ENCODE measurements at regions not wholly inside any gene's neighbourhood (a gene's known extent, or its start where the extent isn't known, plus 50 kb on each side); places are given as distances from the start of the nearest gene placed in this dataset.

DNA sequence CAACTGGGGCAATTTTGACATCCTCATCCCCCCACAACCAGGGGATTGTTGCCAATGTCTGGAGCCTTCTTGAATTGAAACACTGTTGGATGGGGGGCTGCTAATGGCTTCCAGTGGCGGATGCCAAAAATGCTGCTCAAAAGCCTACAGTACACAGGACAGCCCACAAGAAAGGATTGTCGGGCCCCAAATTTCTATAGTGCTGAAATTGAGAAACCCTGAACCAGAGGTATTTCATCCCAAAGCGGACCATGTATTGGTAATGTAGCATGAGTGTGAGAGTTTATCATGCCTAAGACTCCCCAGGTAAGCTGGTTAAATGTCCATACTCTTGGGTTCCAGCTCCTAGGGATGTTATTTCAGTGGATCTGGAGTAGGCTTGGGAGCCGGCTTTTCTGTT is 544.0 kb downstream of the BCL11B start:
- Histone ChIP-seq H3K27me3 (replicated peaks in 1 of 2; ENCODE audit: control insufficient read depth in 2 of 2, extremely low read depth in 1 of 2, insufficient read depth in 2 of 2, low read length in 1 of 2) (peaks cover 0 to 12% of the 10 kb centered on the region in 2 experiments), H3K4me1 (ENCODE audit: control insufficient read depth in 1 of 2, extremely low read depth in 1 of 2, insufficient read depth in 2 of 2, low read length in 2 of 2) (no peaks in the 10 kb centered on the region), H3K27ac (ENCODE audit: low read length) (no peak overlapping the region), H3K36me3 (ENCODE audit: control insufficient read depth in 2 of 2, extremely low read depth in 1 of 2, insufficient read depth in 1 of 2, low read length in 1 of 2) (no peaks in the 10 kb centered on the region), H3K9me3 (no peaks in the 10 kb centered on the region), H3K4me3 (ENCODE audit: control insufficient read depth in 1 of 2, extremely low read depth in 1 of 2, low read length in 1 of 2) (no peak overlapping the region)
- POLR2A ChIA-PET, result interaction anchor here in 1 of 2 donors (0.6 kb wide), 1 partner anchor 61 kb away, joined by 7 read pairs; no protein-coding TSS in a partner anchor
- CTCF ChIA-PET, result no interaction called here
- H3K4me3 Mint-ChIP-seq, result no peak overlapping the region
- no peaks in the 10 kb centered on the region for H3K4me1 Mint-ChIP-seq
- no peaks in the 10 kb centered on the region for H3K36me3 Mint-ChIP-seq
- no peak overlapping the region for H3K27ac Mint-ChIP-seq
- no peak for ATAC-seq (replicated peaks in 1 of 4)
- 67% methylated on average over 1 of the region's 4 CpGs for WGBS (ENCODE audit: insufficient coverage)
- peaks cover 4 to 7% of the 10 kb centered on the region in 2 donors for H3K27me3 Mint-ChIP-seq
- no peaks in the 10 kb centered on the region for H3K9me3 Mint-ChIP-seq
- no peak for DNase-seq

DNA sequence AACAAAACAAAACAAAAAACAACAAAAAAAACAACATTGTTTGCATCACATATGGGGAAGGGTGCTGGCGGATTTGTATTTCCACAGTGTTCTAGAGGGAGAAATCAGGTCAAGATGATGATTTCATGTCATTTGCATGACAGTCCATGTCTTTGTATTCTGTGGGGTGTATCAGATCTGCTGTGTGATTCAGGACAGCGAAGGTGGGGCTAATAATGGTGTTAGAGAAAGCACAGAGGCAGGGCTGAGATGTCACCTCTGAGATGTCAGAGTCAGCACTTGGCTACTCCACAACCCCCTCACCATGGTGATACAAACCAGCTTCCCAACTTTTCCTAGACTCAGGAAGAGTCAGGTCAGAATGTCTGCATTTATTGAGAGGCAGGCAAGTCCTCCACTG is 543.2 kb downstream of the BCL11B start:
- CTCF ChIA-PET, result no interaction called here
- POLR2A ChIA-PET, result no interaction called here
- DNase-seq, result no peak

DNA sequence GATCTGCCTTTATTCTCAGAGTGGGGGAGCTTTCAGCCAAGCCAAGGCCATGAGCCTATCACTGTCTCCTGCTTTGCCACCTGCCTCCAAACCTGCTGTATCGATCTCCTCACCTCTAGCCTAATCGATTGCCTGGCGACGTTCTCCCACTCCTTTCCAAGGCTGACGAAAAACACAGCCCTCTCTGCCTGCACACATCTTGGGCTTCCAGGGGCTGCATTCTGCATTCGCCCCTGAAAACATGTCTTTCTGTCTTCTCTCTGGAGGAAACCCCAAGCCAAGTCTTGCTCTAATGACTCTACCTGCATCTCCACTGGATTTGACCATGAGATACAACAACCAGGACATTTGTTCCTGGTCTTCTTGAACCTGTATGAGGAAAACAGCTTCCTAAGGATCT is 540.7 kb downstream of the BCL11B start:
- no peaks in the 10 kb centered on the region for H3K36me3 ChIP-seq (ENCODE audit: control insufficient read depth in 2 of 2, extremely low read depth in 1 of 2, insufficient read depth in 1 of 2, low read length in 1 of 2)
- H3K4me1 ChIP-seq (ENCODE audit: control insufficient read depth in 1 of 2, extremely low read depth in 1 of 2, insufficient read depth in 2 of 2, low read length in 2 of 2), result no peaks in the 10 kb centered on the region
- Mint-ChIP-seq H3K36me3 (no peaks in the 10 kb centered on the region), H3K9me3 (peaks cover 0 to 4% (median 0%) of the 10 kb centered on the region in 3 donors), H3K4me1 (no peaks in the 10 kb centered on the region), H3K27ac (no peak overlapping the region), H3K27me3 (peaks cover 3 to 4% of the 10 kb centered on the region in 2 donors), H3K4me3 (no peak overlapping the region)
- ChIA-PET CTCF (no interaction called here), POLR2A (no interaction called here)
- peaks cover 0 to 6% of the 10 kb centered on the region in 2 experiments for H3K27me3 ChIP-seq (replicated peaks in 1 of 2; ENCODE audit: control insufficient read depth in 2 of 2, extremely low read depth in 1 of 2, insufficient read depth in 2 of 2, low read length in 1 of 2)
- H3K4me3 ChIP-seq (ENCODE audit: control insufficient read depth in 1 of 2, extremely low read depth in 1 of 2, low read length in 1 of 2), result no peak overlapping the region
- H3K9me3 ChIP-seq, result no peaks in the 10 kb centered on the region
- DNase-seq (no peak), ATAC-seq (replicated peaks in 1 of 4) (no peak)
- H3K27ac ChIP-seq (ENCODE audit: low read length), result no peak overlapping the region
- 95% methylated on average over 6 of the region's 6 CpGs for WGBS (ENCODE audit: insufficient coverage)

More for the DNA sequence above, 543.2 kb downstream of the BCL11B start:
- no peak overlapping the region for H3K27ac ChIP-seq (ENCODE audit: low read length)
- H3K27me3 Mint-ChIP-seq, result peaks cover 4 to 7% of the 10 kb centered on the region in 2 donors
- peaks cover 0 to 12% of the 10 kb centered on the region in 2 experiments for H3K27me3 ChIP-seq (replicated peaks in 1 of 2; ENCODE audit: control insufficient read depth in 2 of 2, extremely low read depth in 1 of 2, insufficient read depth in 2 of 2, low read length in 1 of 2)
- no peak overlapping the region for H3K4me3 Mint-ChIP-seq
- H3K4me3 ChIP-seq (ENCODE audit: control insufficient read depth in 1 of 2, extremely low read depth in 1 of 2, low read length in 1 of 2), result no peak overlapping the region
- H3K27ac Mint-ChIP-seq, result no peak overlapping the region
- no peaks in the 10 kb centered on the region for H3K9me3 ChIP-seq
- no peaks in the 10 kb centered on the region for H3K36me3 ChIP-seq (ENCODE audit: control insufficient read depth in 2 of 2, extremely low read depth in 1 of 2, insufficient read depth in 1 of 2, low read length in 1 of 2)
- ATAC-seq (replicated peaks in 1 of 4), result no peak
- no peaks in the 10 kb centered on the region for H3K4me1 Mint-ChIP-seq
- no peaks in the 10 kb centered on the region for H3K4me1 ChIP-seq (ENCODE audit: control insufficient read depth in 1 of 2, extremely low read depth in 1 of 2, insufficient read depth in 2 of 2, low read length in 2 of 2)
- no peaks in the 10 kb centered on the region for H3K36me3 Mint-ChIP-seq
- H3K9me3 Mint-ChIP-seq, result no peaks in the 10 kb centered on the region
- WGBS (ENCODE audit: insufficient coverage), result 100% methylated on average over 1 of the region's 2 CpGs

DNA sequence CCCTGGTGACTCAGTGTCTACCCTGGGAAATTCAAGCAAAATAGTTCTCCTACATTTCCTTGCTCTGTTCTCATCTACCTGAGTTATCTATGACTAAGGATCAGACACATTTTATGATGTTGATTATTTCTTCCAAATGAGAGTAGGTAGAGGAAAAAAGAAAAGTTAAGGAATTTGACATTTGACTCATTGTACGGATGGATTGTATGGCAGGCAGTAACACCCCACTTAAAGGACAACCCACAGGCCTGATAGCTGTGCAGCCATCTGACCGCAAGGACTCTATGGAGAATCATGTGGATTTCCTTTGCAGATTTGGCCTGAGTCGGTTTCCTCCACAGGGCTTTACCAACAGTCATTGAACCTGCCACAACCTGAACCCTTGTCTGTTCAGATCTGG is 540.3 kb downstream of the BCL11B start:
- ChIA-PET CTCF (no interaction called here), POLR2A (no interaction called here)
- peaks cover 0 to 5% of the 10 kb centered on the region in 2 experiments for H3K27me3 ChIP-seq (replicated peaks in 1 of 2; ENCODE audit: control insufficient read depth in 2 of 2, extremely low read depth in 1 of 2, insufficient read depth in 2 of 2, low read length in 1 of 2)
- H3K36me3 ChIP-seq (ENCODE audit: control insufficient read depth in 2 of 2, extremely low read depth in 1 of 2, insufficient read depth in 1 of 2, low read length in 1 of 2), result no peaks in the 10 kb centered on the region
- no peaks in the 10 kb centered on the region for H3K4me1 Mint-ChIP-seq
- H3K27ac Mint-ChIP-seq, result no peak overlapping the region
- no peak overlapping the region for H3K4me3 Mint-ChIP-seq
- no CpG with 5 or more reads among the region's 3 CpGs for WGBS (ENCODE audit: insufficient coverage)
- no peak overlapping the region for H3K27ac ChIP-seq (ENCODE audit: low read length)
- DNase-seq, result no peak
- no peak overlapping the region for H3K4me3 ChIP-seq (ENCODE audit: control insufficient read depth in 1 of 2, extremely low read depth in 1 of 2, low read length in 1 of 2)
- peaks cover 3 to 4% of the 10 kb centered on the region in 2 donors for H3K27me3 Mint-ChIP-seq
- peaks cover 0 to 4% (median 0%) of the 10 kb centered on the region in 3 donors for H3K9me3 Mint-ChIP-seq
- ATAC-seq (replicated peaks in 1 of 4), result no peak
- no peaks in the 10 kb centered on the region for H3K36me3 Mint-ChIP-seq
- no peaks in the 10 kb centered on the region for H3K4me1 ChIP-seq (ENCODE audit: control insufficient read depth in 1 of 2, extremely low read depth in 1 of 2, insufficient read depth in 2 of 2, low read length in 2 of 2)
- no peaks in the 10 kb centered on the region for H3K9me3 ChIP-seq

DNA sequence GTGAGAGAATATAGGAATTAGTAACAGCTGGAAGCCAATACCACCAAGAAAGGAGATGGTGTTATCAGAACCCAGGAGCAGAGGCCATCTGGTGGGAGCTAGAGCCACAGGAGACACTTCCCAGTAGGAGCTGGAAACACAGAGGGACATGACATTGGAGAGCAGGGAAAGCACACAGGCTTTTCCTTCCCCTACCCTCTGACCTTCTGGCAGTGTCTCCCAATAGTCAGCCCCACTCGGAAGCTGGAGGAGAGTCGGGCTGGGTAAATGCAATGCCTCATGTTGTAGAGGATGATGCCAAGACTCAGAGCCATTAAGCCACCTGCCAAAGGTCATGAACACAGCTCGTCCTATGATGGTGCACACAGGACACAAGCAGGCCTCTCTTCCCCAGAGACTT is 538.5 kb downstream of the BCL11B start:
- no peak for ATAC-seq (replicated peaks in 1 of 4)
- ChIA-PET POLR2A (no interaction called here), CTCF (interaction anchor here in 1 of 2 donors (0.8 kb wide), 1 partner anchor 92 kb away, joined by 3 read pairs; no protein-coding TSS in a partner anchor)
- Mint-ChIP-seq H3K4me3 (no peak overlapping the region), H3K27me3 (peaks cover 0 to 3% of the 10 kb centered on the region in 2 donors), H3K9me3 (peaks cover 0 to 4% (median 0%) of the 10 kb centered on the region in 3 donors), H3K4me1 (no peaks in the 10 kb centered on the region), H3K27ac (no peak overlapping the region), H3K36me3 (no peaks in the 10 kb centered on the region)
- WGBS (ENCODE audit: insufficient coverage), result 76% methylated on average over 3 of the region's 3 CpGs
- no peaks in the 10 kb centered on the region for H3K27me3 ChIP-seq (replicated peaks in 1 of 2; ENCODE audit: control insufficient read depth in 2 of 2, extremely low read depth in 1 of 2, insufficient read depth in 2 of 2, low read length in 1 of 2)
- H3K27ac ChIP-seq (ENCODE audit: low read length), result no peak overlapping the region
- no peaks in the 10 kb centered on the region for H3K4me1 ChIP-seq (ENCODE audit: control insufficient read depth in 1 of 2, extremely low read depth in 1 of 2, insufficient read depth in 2 of 2, low read length in 2 of 2)
- no peak overlapping the region for H3K4me3 ChIP-seq (ENCODE audit: control insufficient read depth in 1 of 2, extremely low read depth in 1 of 2, low read length in 1 of 2)
- no peak for DNase-seq
- no peaks in the 10 kb centered on the region for H3K9me3 ChIP-seq
- no peaks in the 10 kb centered on the region for H3K36me3 ChIP-seq (ENCODE audit: control insufficient read depth in 2 of 2, extremely low read depth in 1 of 2, insufficient read depth in 1 of 2, low read length in 1 of 2)

DNA sequence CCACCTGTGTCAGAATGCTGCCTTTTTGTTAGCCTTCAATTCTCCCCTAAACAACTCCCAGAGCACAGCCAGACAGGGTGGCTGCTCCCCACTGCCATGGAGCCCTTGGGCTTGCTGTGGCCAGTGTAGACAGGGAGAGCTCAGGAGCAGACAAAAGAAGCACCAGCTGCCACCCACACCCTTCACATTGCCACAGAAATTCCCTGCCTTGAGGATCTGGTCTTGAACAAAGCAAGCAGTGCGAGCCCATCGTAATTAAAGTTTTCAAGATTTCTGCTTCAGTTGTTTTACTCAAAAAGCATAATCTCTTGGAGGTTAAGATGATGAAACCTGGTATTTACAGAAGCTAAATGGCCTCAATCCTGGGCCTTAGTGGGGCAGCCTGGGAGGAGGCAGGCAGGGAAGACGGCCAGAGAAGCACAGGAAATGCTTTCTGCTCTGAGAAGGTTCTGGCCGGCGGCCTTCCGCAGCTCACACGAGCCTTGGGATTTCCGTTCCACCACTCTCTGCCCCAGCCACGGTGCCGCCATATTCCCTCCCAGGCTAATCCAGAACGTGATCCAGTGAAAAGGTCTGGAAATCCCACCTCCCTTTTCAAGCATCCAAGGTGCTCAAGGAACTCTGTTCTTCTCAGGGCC is 535.2 kb downstream of the BCL11B start:
- no peaks in the 10 kb centered on the region for H3K36me3 Mint-ChIP-seq
- no peak overlapping the region for H3K4me3 ChIP-seq (ENCODE audit: control insufficient read depth in 1 of 2, extremely low read depth in 1 of 2, low read length in 1 of 2)
- WGBS (ENCODE audit: insufficient coverage), result 86% methylated on average over 11 of the region's 11 CpGs
- no peaks in the 10 kb centered on the region for H3K36me3 ChIP-seq (ENCODE audit: control insufficient read depth in 2 of 2, extremely low read depth in 1 of 2, insufficient read depth in 1 of 2, low read length in 1 of 2)
- H3K9me3 Mint-ChIP-seq, result peaks cover 0 to 4% (median 0%) of the 10 kb centered on the region in 3 donors
- peaks cover 0 to under 1% (median 0%) of the 10 kb centered on the region in 3 donors for H3K4me1 Mint-ChIP-seq
- H3K27me3 Mint-ChIP-seq, result no peaks in the 10 kb centered on the region
- H3K4me1 ChIP-seq (ENCODE audit: control insufficient read depth in 1 of 2, extremely low read depth in 1 of 2, insufficient read depth in 2 of 2, low read length in 2 of 2), result no peaks in the 10 kb centered on the region
- ATAC-seq (replicated peaks in 1 of 4) (no peak), DNase-seq (no peak)
- no peak overlapping the region for H3K27ac Mint-ChIP-seq
- no peaks in the 10 kb centered on the region for H3K9me3 ChIP-seq
- H3K27me3 ChIP-seq (replicated peaks in 1 of 2; ENCODE audit: control insufficient read depth in 2 of 2, extremely low read depth in 1 of 2, insufficient read depth in 2 of 2, low read length in 1 of 2), result peaks cover 0 to 4% of the 10 kb centered on the region in 2 experiments
- ChIA-PET CTCF (no interaction called here), POLR2A (no interaction called here)
- no peak overlapping the region for H3K27ac ChIP-seq (ENCODE audit: low read length)
- H3K4me3 Mint-ChIP-seq, result no peak overlapping the region
